Esophagus (tissue), 2 donors: ENCODE measurements at regions not wholly inside any gene's neighbourhood (a gene's known extent, or its start where the extent isn't known, plus 50 kb on each side); places are given as distances from the start of the nearest gene placed in this dataset.
"Not testable (repeated sequence)": the region's sequence is repeated elsewhere in the genome, so short reads cannot be mapped to it uniquely, and the experiment has no call there.

Experiments
- H3K27ac ChIP-seq, 2 donors: one replicate each; pipeline ENCODE4 v1.5.1; 2013; ENCODE audit warnings: low read depth in 2 of 2, mild to moderate bottlenecking in 2 of 2, inconsistent platforms in 1 of 2, low read length in 1 of 2, moderate library complexity in 1 of 2
- H3K27me3 ChIP-seq, 2 donors: one replicate each; pipeline ENCODE4 v1.6.1; 2013; ENCODE audit warnings: low read length in 2 of 2, control low read depth in 1 of 2, mild to moderate bottlenecking in 1 of 2; ENCODE audit not compliant: insufficient read depth in 2 of 2, control insufficient read depth in 1 of 2
- H3K36me3 ChIP-seq, 2 donors: one replicate each; pipeline ENCODE4 v1.6.1; 2013; ENCODE audit warnings: low read length in 1 of 2; ENCODE audit not compliant: control insufficient read depth in 2 of 2, insufficient read depth in 2 of 2
- H3K4me1 ChIP-seq, 2 donors: one replicate each; pipeline ENCODE4 v1.6.1; 2013; ENCODE audit warnings: low read length in 1 of 2; ENCODE audit not compliant: control insufficient read depth in 2 of 2, insufficient read depth in 2 of 2
- H3K4me3 ChIP-seq, 2 donors: one replicate each; pipeline ENCODE4 v1.5.1; 2013; ENCODE audit warnings: low read length in 2 of 2, mild to moderate bottlenecking in 2 of 2, low read depth in 1 of 2, moderate library complexity in 1 of 2
- H3K9me3 ChIP-seq, 2 donors: one replicate each; pipeline ENCODE4 v1.6.1; 2013; ENCODE audit warnings: mild to moderate bottlenecking in 2 of 2, low read depth in 1 of 2, low read length in 1 of 2, moderate library complexity in 1 of 2; ENCODE audit not compliant: control insufficient read depth in 2 of 2, insufficient read depth in 1 of 2
- WGBS, 2 donors: extraction: QIAGEN DNeasy Blood & Tissue Kit; methylation state at CpG; one replicate each; pipeline ENCODE4 v1.1.7; 2013; 5-methylcytosine and 5-hydroxymethylcytosine counted together
- donor health status: healthy with polysubstance abuse.
- donor health status: Bipolar disorder and iron deficiency.

- no peaks in the 10 kb centered on the region for H3K36me3 ChIP-seq
- H3K4me3 ChIP-seq = no peak overlapping the region
- H3K27me3 ChIP-seq = no peaks in the 10 kb centered on the region
- no peaks in the 10 kb centered on the region for H3K4me1 ChIP-seq
- H3K27ac ChIP-seq = no peak overlapping the region
- 63 to 76% methylated on average over 4 of the region's 4 CpGs for WGBS, 2 donors
- no peaks in the 10 kb centered on the region for H3K9me3 ChIP-seq
Measured at GRCh38 chr1:101435831-101436511, 199.2 kb downstream of the S1PR1 start.

- H3K36me3 ChIP-seq = no peaks in the 10 kb centered on the region
- H3K27ac ChIP-seq = no peak overlapping the region
- no peaks in the 10 kb centered on the region for H3K9me3 ChIP-seq
- no peak overlapping the region for H3K4me3 ChIP-seq
- no peaks in the 10 kb centered on the region for H3K27me3 ChIP-seq
- no peaks in the 10 kb centered on the region for H3K4me1 ChIP-seq
- 55 to 64% methylated on average over 1 of the region's 1 CpG for WGBS, 2 donors
Measured at GRCh38 chr1:101437800-101438199, 201.0 kb downstream of the S1PR1 start.

GRCh38 chr1:101438359-101438758 lies 201.5 kb downstream of the S1PR1 start:
- Histone ChIP-seq H3K27ac (no peak overlapping the region), H3K4me3 (no peak overlapping the region), H3K36me3 (no peaks in the 10 kb centered on the region), H3K9me3 (no peaks in the 10 kb centered on the region), H3K4me1 (no peaks in the 10 kb centered on the region), H3K27me3 (no peaks in the 10 kb centered on the region)
- WGBS, 2 donors = 38 to 42% methylated on average over 3 of the region's 3 CpGs

GRCh38 chr1:101440485-101440884 lies 203.7 kb downstream of the S1PR1 start:
- no peaks in the 10 kb centered on the region for H3K4me1 ChIP-seq
- H3K4me3 ChIP-seq = no peak overlapping the region
- 69 to 77% methylated on average over 5 of the region's 5 CpGs for WGBS, 2 donors

GRCh38 chr1:101444381-101444780 lies 207.6 kb downstream of the S1PR1 start:
- H3K36me3 ChIP-seq = no peaks in the 10 kb centered on the region

More at GRCh38 chr1:101440485-101440884, 203.7 kb downstream of the S1PR1 start:
- no peaks in the 10 kb centered on the region for H3K9me3 ChIP-seq
- no peaks in the 10 kb centered on the region for H3K36me3 ChIP-seq
- H3K27me3 ChIP-seq = no peaks in the 10 kb centered on the region
- H3K27ac ChIP-seq = no peak overlapping the region

GRCh38 chr1:101444873-101445618 lies 208.2 kb downstream of the S1PR1 start:
- H3K36me3 ChIP-seq = no peaks in the 10 kb centered on the region
- H3K4me3 ChIP-seq = no peak overlapping the region
- WGBS, 2 donors = 53 to 59% methylated on average over 2 of the region's 2 CpGs
- no peaks in the 10 kb centered on the region for H3K27me3 ChIP-seq
- no peaks in the 10 kb centered on the region for H3K4me1 ChIP-seq
- peaks cover 0 to 3% of the 10 kb centered on the region in 2 donors for H3K9me3 ChIP-seq
- H3K27ac ChIP-seq = no peak overlapping the region

More at GRCh38 chr1:101444381-101444780, 207.6 kb downstream of the S1PR1 start:
- WGBS, 2 donors = 76 to 78% methylated on average over 3 of the region's 3 CpGs
- H3K27ac ChIP-seq = no peak overlapping the region
- H3K9me3 ChIP-seq = peaks cover 0 to 3% of the 10 kb centered on the region in 2 donors
- H3K4me3 ChIP-seq = no peak overlapping the region
- no peaks in the 10 kb centered on the region for H3K4me1 ChIP-seq
- no peaks in the 10 kb centered on the region for H3K27me3 ChIP-seq

GRCh38 chr1:101448018-101448417 lies 211.2 kb downstream of the S1PR1 start:
- H3K36me3 ChIP-seq = no peaks in the 10 kb centered on the region
- no peaks in the 10 kb centered on the region for H3K4me1 ChIP-seq
- peaks cover 3 to 5% of the 10 kb centered on the region in 2 donors for H3K9me3 ChIP-seq
- no peaks in the 10 kb centered on the region for H3K27me3 ChIP-seq
- no peak overlapping the region for H3K27ac ChIP-seq
- H3K4me3 ChIP-seq = no peak overlapping the region

GRCh38 chr1:101450691-101451090 lies 213.9 kb downstream of the S1PR1 start:
- not testable (repeated sequence) for H3K4me1 ChIP-seq, H3K27me3 ChIP-seq, H3K9me3 ChIP-seq, H3K27ac ChIP-seq, H3K36me3 ChIP-seq, H3K4me3 ChIP-seq
- 91 to 94% methylated on average over 5 of the region's 5 CpGs for WGBS, 2 donors

- no peaks in the 10 kb centered on the region for H3K27me3 ChIP-seq
- peaks cover 3 to 5% of the 10 kb centered on the region in 2 donors for H3K9me3 ChIP-seq
- no peak overlapping the region for H3K27ac ChIP-seq
- no peak overlapping the region for H3K4me3 ChIP-seq
- no peaks in the 10 kb centered on the region for H3K4me1 ChIP-seq
- 71 to 74% methylated on average over 6 of the region's 6 CpGs for WGBS, 2 donors
- H3K36me3 ChIP-seq = no peaks in the 10 kb centered on the region
Measured at GRCh38 chr1:101451888-101452287, 215.1 kb downstream of the S1PR1 start.

- no peaks in the 10 kb centered on the region for H3K36me3 ChIP-seq
- no peak overlapping the region for H3K4me3 ChIP-seq
- WGBS, 2 donors = 70 to 79% methylated on average over 12 of the region's 12 CpGs
- H3K27ac ChIP-seq = no peak overlapping the region
- H3K27me3 ChIP-seq = no peaks in the 10 kb centered on the region
- H3K4me1 ChIP-seq = no peaks in the 10 kb centered on the region
- H3K9me3 ChIP-seq = peaks cover 0 to 5% of the 10 kb centered on the region in 2 donors
Measured at GRCh38 chr1:101452825-101453224, 216.0 kb downstream of the S1PR1 start.
